Epithelial cell of esophagus (primary cell): ENCODE measurements at regions not wholly inside any gene's neighbourhood (a gene's known extent, or its start where the extent isn't known, plus 50 kb on each side); places are given as distances from the start of the nearest gene placed in this dataset.

Source experiments
- DNase-seq: peaks from one replicate; pipeline ENCODE4 v3.0.0; 2010; ENCODE audit warnings: low read depth
- H3K4me3 ChIP-seq: 2 replicates; pipeline ENCODE4 v1.5.1; 2011; ENCODE audit warnings: mild to moderate bottlenecking, low read length, control low read depth
- CTCF ChIP-seq: IDR thresholded peaks from 2 replicates; pipeline ENCODE4 v1.5.1; 2011; ENCODE audit warnings: low read depth, mild to moderate bottlenecking, low read length, control low read depth, inconsistent platforms; ENCODE audit not compliant: insufficient read depth; ENCODE audit errors: missing control alignments

GRCh38 chr21:19368944-19369343 is 965.4 kb upstream of the TMPRSS15 start:
- no peak for TF ChIP-seq CTCF
- H3K4me3 ChIP-seq: no peak overlapping the region
- DNase-seq: no peak

- H3K4me3 ChIP-seq: no peak overlapping the region
- TF ChIP-seq CTCF: no peak
Observed at GRCh38 chr21:19392390-19392789, 988.8 kb upstream of the TMPRSS15 start.

GRCh38 chr21:19400223-19400770 is 996.7 kb upstream of the TMPRSS15 start:
- no peak for TF ChIP-seq CTCF

More at GRCh38 chr21:19392390-19392789, 988.8 kb upstream of the TMPRSS15 start:
- DNase-seq: no peak

GRCh38 chr21:19402870-19403269 is 999.3 kb upstream of the TMPRSS15 start:
- no peak overlapping the region for H3K4me3 ChIP-seq
- DNase-seq: no peak
- TF ChIP-seq CTCF: no peak

More at GRCh38 chr21:19400223-19400770, 996.7 kb upstream of the TMPRSS15 start:
- no peak overlapping the region for H3K4me3 ChIP-seq
- no peak for DNase-seq

- DNase-seq: no peak
- H3K4me3 ChIP-seq: no peak overlapping the region
- TF ChIP-seq CTCF: no peak
Observed at GRCh38 chr21:19405326-19405725, 1001.7 kb upstream of the TMPRSS15 start.

GRCh38 chr21:19420565-19420964 is 1017.0 kb upstream of the TMPRSS15 start:
- DNase-seq: no peak
- TF ChIP-seq CTCF: no peak
- H3K4me3 ChIP-seq: no peak overlapping the region

- no peak overlapping the region for H3K4me3 ChIP-seq
- no peak for DNase-seq
- TF ChIP-seq CTCF: no peak
Observed at GRCh38 chr21:19433623-19434022, 1030.0 kb upstream of the TMPRSS15 start.
